GM13977 (cell line): ENCODE measurements at regions not wholly inside any gene's neighbourhood (a gene's known extent, or its start where the extent isn't known, plus 50 kb on each side); places are given as distances from the start of the nearest gene placed in this dataset.

Experiments
- DNase-seq: peaks from one replicate; pipeline ENCODE4 v3.0.0; 2012; ENCODE audit warnings: low spot score
- in situ Hi-C: fragments of 300-500 bp; cut with MboI; formaldehyde crosslinking; loops from one replicate; pipeline ENCODE4 v1.12.0; 2022; ENCODE audit warnings: low sequenced_read_pairs, low pct_unique_long_range_greater_than_20kb, mixed read lengths, inconsistent platforms; ENCODE audit not compliant: unreplicated experiment
- TF ChIP-seq, protein P1 (sequence below): IDR thresholded peaks from 2 replicates; pipeline ENCODE4 v1.5.1; 2012; ENCODE audit warnings: mild to moderate bottlenecking, control low read depth; ENCODE audit not compliant: insufficient read depth; ENCODE audit errors: extremely low read depth, missing control alignments

DNA sequence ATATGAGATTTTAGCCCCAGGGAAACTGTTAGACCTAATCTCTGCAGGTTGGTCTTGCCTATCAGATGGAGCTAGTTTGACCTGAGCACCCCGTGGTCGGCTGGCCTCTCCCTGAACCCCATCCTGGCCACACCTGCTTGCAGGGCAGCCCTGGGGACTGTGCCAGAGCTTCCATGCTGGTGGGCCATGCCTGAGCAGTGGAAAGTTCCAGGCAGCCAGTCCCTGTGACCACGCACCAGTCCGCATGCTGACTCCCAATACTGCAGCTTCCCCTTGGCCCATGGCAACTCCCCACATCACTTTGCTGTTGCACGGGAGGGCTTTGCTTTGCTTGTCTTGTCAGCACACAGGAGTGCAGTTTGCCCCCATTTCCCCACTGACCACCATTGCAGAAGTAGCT, 427.8 kb upstream of the SEMA3D start:
- in situ Hi-C loops, result no loop called here
- DNase-seq, result no peak
- TF ChIP-seq, protein P1, sequence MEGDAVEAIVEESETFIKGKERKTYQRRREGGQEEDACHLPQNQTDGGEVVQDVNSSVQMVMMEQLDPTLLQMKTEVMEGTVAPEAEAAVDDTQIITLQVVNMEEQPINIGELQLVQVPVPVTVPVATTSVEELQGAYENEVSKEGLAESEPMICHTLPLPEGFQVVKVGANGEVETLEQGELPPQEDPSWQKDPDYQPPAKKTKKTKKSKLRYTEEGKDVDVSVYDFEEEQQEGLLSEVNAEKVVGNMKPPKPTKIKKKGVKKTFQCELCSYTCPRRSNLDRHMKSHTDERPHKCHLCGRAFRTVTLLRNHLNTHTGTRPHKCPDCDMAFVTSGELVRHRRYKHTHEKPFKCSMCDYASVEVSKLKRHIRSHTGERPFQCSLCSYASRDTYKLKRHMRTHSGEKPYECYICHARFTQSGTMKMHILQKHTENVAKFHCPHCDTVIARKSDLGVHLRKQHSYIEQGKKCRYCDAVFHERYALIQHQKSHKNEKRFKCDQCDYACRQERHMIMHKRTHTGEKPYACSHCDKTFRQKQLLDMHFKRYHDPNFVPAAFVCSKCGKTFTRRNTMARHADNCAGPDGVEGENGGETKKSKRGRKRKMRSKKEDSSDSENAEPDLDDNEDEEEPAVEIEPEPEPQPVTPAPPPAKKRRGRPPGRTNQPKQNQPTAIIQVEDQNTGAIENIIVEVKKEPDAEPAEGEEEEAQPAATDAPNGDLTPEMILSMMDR, result no peak

DNA sequence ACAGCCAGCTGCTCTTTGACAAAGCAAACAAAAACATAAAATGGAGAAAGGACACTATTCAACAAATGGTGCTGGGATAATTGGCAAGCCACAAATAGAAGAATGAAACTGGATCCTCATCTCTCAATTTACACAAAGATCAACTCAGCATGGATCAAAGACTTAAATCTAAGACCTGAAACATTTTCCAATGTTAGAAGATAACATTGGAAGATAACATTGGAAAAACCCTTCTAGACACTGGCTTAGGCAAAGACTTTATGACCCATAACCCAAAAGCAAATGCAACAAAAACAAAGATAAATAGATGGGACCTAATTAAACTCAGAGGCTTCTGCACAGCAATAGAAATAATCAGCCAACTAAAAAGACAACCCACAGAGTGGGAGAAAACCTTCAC, 425.7 kb upstream of the SEMA3D start:
- TF ChIP-seq, protein P1, result no peak
- DNase-seq, result no peak
- in situ Hi-C loops, result no loop called here

DNA sequence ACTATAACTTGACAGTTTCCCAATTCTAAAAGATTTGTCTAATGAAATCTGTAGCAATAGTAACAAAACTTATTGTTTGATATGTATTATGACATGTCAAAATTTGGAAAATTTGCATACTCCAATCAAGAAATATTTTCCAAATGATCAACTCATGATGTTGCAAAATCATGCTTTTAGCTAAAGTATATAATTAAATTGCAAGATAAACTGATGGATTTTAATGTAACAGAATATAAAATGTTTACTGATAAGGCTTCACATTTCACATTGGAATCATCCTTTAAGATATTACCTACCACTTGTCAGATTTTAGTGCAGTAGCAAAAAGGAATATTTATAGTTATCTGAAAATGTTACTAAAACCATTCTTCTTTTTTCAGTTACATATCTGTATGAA, 421.9 kb upstream of the SEMA3D start:
- no peak for DNase-seq
- in situ Hi-C loops, result no loop called here
- TF ChIP-seq, protein P1, result no peak

DNA sequence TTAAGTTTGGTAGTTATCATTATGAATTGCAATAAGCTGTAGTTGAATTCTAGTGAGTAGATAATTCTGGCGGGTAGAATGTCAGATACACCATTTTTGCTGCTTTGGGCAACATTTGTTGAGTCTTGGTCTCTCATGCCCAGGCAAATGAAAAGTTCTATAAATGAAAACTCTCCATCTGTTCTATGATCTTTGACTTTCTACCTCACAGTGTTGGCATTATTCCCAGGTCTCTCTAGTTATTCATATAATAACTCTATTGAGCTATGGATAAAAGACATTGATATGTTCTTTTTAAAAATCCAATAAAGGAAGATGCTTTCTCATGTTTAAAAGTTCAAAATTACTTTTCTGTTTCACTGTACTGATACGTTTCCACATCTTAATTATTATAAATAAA, 415.3 kb upstream of the SEMA3D start:
- DNase-seq, result no peak
- in situ Hi-C loops, result no loop called here

DNA sequence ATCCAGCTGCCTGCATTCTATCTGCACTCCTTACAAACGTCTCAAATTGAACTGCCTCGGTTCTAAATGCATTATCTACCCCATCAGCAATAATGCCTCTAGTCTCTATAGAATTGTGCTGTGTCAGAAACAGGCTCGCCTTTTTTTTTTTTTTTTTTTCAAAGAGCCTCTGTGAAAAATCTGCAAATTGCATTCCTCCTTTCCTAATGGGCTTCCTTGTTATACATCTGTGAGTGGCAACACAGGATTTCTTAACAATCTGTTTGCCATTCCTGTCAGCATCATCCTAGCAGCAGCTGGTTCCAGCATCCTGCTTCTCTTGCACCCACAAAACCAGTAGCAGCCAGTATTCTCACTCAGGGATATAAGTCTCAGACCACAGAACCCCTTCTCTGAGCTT, 413.5 kb upstream of the SEMA3D start:
- in situ Hi-C loops, result no loop called here
- TF ChIP-seq, protein P1, result no peak
- DNase-seq, result no peak

More for the DNA sequence above, 415.3 kb upstream of the SEMA3D start:
- TF ChIP-seq, protein P1, result no peak

DNA sequence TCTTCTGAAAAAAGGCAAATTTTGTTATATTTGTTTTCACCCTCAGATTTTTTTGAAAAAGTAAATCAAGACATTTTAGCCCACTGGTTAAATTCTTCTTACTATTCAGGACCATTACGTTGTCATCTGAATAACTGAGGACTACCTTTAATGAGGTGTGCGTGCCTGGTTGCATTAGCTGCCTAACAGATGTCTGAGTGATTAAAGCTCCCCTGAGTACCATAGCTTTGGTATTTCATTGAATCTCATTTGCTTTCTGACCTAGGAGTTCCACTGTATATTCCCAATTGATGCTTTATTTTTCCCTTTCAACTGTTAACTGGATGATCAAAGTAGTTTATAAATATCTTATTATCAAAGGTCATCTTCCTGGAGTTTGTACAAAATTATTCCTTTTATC, 410.0 kb upstream of the SEMA3D start:
- in situ Hi-C loops, result no loop called here
- no peak for DNase-seq
- TF ChIP-seq, protein P1, result no peak

DNA sequence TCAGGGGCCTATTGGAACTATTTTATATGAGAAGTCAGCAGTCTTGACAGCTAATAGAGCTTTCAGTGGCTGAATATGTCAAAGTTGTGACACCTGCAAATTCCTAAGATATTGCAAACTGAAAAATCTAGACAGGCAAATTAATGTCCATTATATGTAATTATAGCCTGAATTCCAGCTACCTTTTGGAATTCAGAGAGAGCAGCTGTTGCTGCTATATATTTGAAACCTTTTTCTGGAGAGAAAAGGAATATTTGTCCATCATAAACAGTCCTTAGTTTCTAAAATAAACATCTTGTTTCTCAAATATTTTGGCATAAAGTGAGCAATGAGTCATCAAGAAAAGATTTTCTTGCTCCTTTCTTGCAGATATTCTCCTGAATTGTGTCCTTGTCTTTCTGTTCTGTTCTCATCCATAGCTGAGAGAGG, 408.9 kb upstream of the SEMA3D start:
- TF ChIP-seq, protein P1, result no peak
- no peak for DNase-seq
- in situ Hi-C loops, result no loop called here
